Neural cell (in vitro differentiated cells): ENCODE measurements at regions not wholly inside any gene's neighbourhood (a gene's known extent, or its start where the extent isn't known, plus 50 kb on each side); places are given as distances from the start of the nearest gene placed in this dataset.

ENCODE experiments used
- EP300 ChIP-seq: fragments of 450-650 bp; conservative IDR thresholded peaks from 2 replicates; pipeline ENCODE4 v1.6.1; 2014; ENCODE audit warnings: antibody characterized with exemption, mild to moderate bottlenecking, moderate library complexity; ENCODE audit not compliant: poor library complexity, severe bottlenecking
- RAD21 ChIP-seq: fragments of 450-650 bp; conservative IDR thresholded peaks from 2 replicates; pipeline ENCODE4 v1.6.1; 2014; ENCODE audit warnings: antibody characterized with exemption, mild to moderate bottlenecking, moderate library complexity
- TF ChIP-seq, protein P1 (sequence below): fragments of 450-650 bp; IDR thresholded peaks from 2 replicates; pipeline ENCODE4 v1.5.1; 2014; ENCODE audit warnings: antibody characterized with exemption, mild to moderate bottlenecking, moderate library complexity; ENCODE audit not compliant: poor library complexity, severe bottlenecking
- TF ChIP-seq, protein P2 (sequence below): IDR thresholded peaks from 2 replicates; pipeline ENCODE4 v1.6.1; 2012; ENCODE audit warnings: borderline replicate concordance

DNA sequence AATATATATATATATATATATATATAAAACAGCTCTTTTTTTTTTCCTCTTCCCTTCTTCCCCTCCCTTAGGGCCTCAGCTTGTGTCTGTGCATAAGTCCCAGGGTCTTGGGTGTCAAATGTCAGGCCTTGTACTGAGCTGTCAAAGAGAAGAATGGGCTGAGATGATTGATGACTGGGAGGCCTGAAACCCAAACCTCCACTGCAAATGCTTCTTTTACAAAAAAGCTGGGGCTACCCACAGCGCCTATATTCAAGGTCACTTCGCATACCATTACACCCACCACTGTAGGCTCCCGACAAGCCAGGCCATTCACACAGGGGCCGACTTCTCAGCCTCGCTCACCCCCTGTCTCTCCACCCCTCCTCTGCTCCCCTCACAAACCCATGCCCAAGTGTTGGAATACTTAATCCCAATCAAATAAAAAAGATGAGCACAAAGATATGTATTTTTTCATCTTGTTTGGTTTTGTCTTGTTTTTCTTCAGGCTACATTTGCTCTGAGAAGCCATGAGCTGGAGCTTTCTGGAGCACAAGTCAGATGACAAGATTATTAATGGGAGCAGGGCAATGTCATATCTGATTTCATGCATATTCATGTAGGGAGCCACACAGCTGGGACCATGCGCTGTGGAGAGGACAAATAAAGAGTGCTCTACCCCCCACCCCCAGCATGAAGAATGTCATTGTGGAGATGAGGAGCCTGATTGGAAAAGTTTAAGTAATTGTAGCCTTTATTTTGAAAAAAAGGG is 614.4 kb upstream of the NR2F2 start:
- TF ChIP-seq EP300 (no peak), RAD21 (no peak)
- TF ChIP-seq, protein P1, sequence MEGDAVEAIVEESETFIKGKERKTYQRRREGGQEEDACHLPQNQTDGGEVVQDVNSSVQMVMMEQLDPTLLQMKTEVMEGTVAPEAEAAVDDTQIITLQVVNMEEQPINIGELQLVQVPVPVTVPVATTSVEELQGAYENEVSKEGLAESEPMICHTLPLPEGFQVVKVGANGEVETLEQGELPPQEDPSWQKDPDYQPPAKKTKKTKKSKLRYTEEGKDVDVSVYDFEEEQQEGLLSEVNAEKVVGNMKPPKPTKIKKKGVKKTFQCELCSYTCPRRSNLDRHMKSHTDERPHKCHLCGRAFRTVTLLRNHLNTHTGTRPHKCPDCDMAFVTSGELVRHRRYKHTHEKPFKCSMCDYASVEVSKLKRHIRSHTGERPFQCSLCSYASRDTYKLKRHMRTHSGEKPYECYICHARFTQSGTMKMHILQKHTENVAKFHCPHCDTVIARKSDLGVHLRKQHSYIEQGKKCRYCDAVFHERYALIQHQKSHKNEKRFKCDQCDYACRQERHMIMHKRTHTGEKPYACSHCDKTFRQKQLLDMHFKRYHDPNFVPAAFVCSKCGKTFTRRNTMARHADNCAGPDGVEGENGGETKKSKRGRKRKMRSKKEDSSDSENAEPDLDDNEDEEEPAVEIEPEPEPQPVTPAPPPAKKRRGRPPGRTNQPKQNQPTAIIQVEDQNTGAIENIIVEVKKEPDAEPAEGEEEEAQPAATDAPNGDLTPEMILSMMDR: no peak
- TF ChIP-seq, protein P2, sequence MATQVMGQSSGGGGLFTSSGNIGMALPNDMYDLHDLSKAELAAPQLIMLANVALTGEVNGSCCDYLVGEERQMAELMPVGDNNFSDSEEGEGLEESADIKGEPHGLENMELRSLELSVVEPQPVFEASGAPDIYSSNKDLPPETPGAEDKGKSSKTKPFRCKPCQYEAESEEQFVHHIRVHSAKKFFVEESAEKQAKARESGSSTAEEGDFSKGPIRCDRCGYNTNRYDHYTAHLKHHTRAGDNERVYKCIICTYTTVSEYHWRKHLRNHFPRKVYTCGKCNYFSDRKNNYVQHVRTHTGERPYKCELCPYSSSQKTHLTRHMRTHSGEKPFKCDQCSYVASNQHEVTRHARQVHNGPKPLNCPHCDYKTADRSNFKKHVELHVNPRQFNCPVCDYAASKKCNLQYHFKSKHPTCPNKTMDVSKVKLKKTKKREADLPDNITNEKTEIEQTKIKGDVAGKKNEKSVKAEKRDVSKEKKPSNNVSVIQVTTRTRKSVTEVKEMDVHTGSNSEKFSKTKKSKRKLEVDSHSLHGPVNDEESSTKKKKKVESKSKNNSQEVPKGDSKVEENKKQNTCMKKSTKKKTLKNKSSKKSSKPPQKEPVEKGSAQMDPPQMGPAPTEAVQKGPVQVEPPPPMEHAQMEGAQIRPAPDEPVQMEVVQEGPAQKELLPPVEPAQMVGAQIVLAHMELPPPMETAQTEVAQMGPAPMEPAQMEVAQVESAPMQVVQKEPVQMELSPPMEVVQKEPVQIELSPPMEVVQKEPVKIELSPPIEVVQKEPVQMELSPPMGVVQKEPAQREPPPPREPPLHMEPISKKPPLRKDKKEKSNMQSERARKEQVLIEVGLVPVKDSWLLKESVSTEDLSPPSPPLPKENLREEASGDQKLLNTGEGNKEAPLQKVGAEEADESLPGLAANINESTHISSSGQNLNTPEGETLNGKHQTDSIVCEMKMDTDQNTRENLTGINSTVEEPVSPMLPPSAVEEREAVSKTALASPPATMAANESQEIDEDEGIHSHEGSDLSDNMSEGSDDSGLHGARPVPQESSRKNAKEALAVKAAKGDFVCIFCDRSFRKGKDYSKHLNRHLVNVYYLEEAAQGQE: no peak
